Adrenal gland (tissue), 5 donors: ENCODE measurements at regions not wholly inside any gene's neighbourhood (a gene's known extent, or its start where the extent isn't known, plus 50 kb on each side); places are given as distances from the start of the nearest gene placed in this dataset.

Experiments used
- CTCF ChIP-seq, 6 experiments: fragments of 450-650 bp in 4 of 6; fragments of 200-600 bp in 2 of 6; sonication (generic) in 1 of 6; IDR thresholded peaks; 1 replicate in 5 of 6; 2 replicates in 1 of 6; pipeline versions ENCODE4 v1.5.1 to v1.8.0; 2016 to 2021; ENCODE audit warnings: antibody characterized with exemption in 6 of 6, mild to moderate bottlenecking in 2 of 6, moderate library complexity in 1 of 6
- POLR2A ChIP-seq, 2 donors: fragments of 450-650 bp; IDR thresholded peaks; one replicate each; pipeline ENCODE4 v1.6.1; 2017; ENCODE audit warnings: antibody characterized with exemption in 2 of 2, mild to moderate bottlenecking in 2 of 2, moderate library complexity in 1 of 2
- donor health status: DM: no; HTN: no; CAD: no.

- TF ChIP-seq CTCF (IDR thresholded peaks at IDR 0.05) (no peak), POLR2A (IDR thresholded peaks at IDR 0.05) (no peak)
Measured at GRCh38 chr11:112590764-112591163, 330.1 kb upstream of the PLET1 start.
